WTC11 (cell line): ENCODE measurements at regions not wholly inside any gene's neighbourhood (a gene's known extent, or its start where the extent isn't known, plus 50 kb on each side); places are given as distances from the start of the nearest gene placed in this dataset.

Source experiments
- ATAC-seq: fragments of 200-7000 bp; cut with Tn5 transposase; 2 replicates; pipeline ENCODE4 v1.10.0; 2021; ENCODE audit warnings: mild to moderate bottlenecking, moderate library complexity
- CTCF ChIA-PET: fragments of 300-600 bp; sonication (Branson Sonifier 250); formaldehyde crosslinking; loops from one replicate; lab custom pipeline; 2021; ENCODE audit warnings: antibody characterized with exemption; lab: Charles Lee
- POLR2A ChIA-PET: fragments of 350-600 bp; sonication (Branson Sonifier 250); formaldehyde crosslinking; loops from one replicate; lab custom pipeline; 2021; ENCODE audit warnings: antibody characterized with exemption; lab: Charles Lee
- DNase-seq: peaks from one replicate; pipeline ENCODE4 v3.0.0; 2021; ENCODE audit warnings: low spot score
- H3K27ac Mint-ChIP-seq: 2 replicates; pipeline ENCODE4 v1.8.0; 2021; ENCODE audit warnings: mixed read lengths
- H3K27me3 Mint-ChIP-seq: 2 replicates; pipeline ENCODE4 v1.8.0; 2021; ENCODE audit warnings: low read depth, mild to moderate bottlenecking, moderate library complexity, mixed read lengths
- H3K36me3 Mint-ChIP-seq: 2 replicates; pipeline ENCODE4 v1.8.0; 2021; ENCODE audit warnings: mixed read lengths
- H3K4me1 Mint-ChIP-seq: 2 replicates; pipeline ENCODE4 v1.8.0; 2022; ENCODE audit warnings: mixed read lengths
- H3K4me3 Mint-ChIP-seq: 2 replicates; pipeline ENCODE4 v1.8.0; 2021; ENCODE audit warnings: mild to moderate bottlenecking, moderate library complexity, mixed read lengths
- H3K9me3 Mint-ChIP-seq: 2 replicates; pipeline ENCODE4 v1.8.0; 2021; ENCODE audit warnings: mixed read lengths
- ATF3 ChIP-seq: sonication (generic); formaldehyde crosslinking; conservative IDR thresholded peaks from 2 replicates; pipeline ENCODE4 v1.8.1; 2022; ENCODE audit warnings: mild to moderate bottlenecking, missing genetic modification reagents
- CREB1 ChIP-seq: sonication (generic); formaldehyde crosslinking; IDR thresholded peaks from 2 replicates; pipeline ENCODE4 v1.8.0; 2023; ENCODE audit warnings: mild to moderate bottlenecking, missing genetic modification reagents
- EMX1 ChIP-seq: fragments of 250-450 bp; sonication (Bioruptor Pico); IDR thresholded peaks from 2 replicates; pipeline ENCODE4 v1.8.0; 2021; ENCODE audit warnings: mild to moderate bottlenecking
- ERG ChIP-seq: fragments of 250-450 bp; sonication (Bioruptor Pico); IDR thresholded peaks from 2 replicates; pipeline ENCODE4 v1.8.0; 2021; ENCODE audit warnings: mild to moderate bottlenecking
- IRF1 ChIP-seq: sonication (generic); formaldehyde crosslinking; IDR thresholded peaks from 2 replicates; pipeline ENCODE4 v1.8.0; 2023; ENCODE audit warnings: missing genetic modification reagents
- IRF2 ChIP-seq: sonication (generic); formaldehyde crosslinking; IDR thresholded peaks from 2 replicates; pipeline ENCODE4 v1.8.0; 2022; ENCODE audit warnings: low read depth, missing genetic modification reagents, borderline replicate concordance
- JAZF1 ChIP-seq: fragments of 250-450 bp; sonication (Bioruptor Pico); IDR thresholded peaks from 2 replicates; pipeline ENCODE4 v1.9.0; 2021; ENCODE audit warnings: moderate library complexity, mild to moderate bottlenecking, inconsistent platforms
- MXD4 ChIP-seq: fragments of 250-450 bp; sonication (Bioruptor Pico); IDR thresholded peaks from 2 replicates; pipeline ENCODE4 v1.8.0; 2021; ENCODE audit warnings: mild to moderate bottlenecking, moderate library complexity, borderline replicate concordance
- NFYB ChIP-seq: sonication (generic); formaldehyde crosslinking; conservative IDR thresholded peaks from 2 replicates; pipeline ENCODE4 v1.8.0; 2022; ENCODE audit warnings: low read depth, missing genetic modification reagents
- PRDM15 ChIP-seq: sonication (generic); formaldehyde crosslinking; IDR thresholded peaks from 2 replicates; pipeline ENCODE4 v1.8.0; 2022; ENCODE audit warnings: missing genetic modification reagents
- SP1 ChIP-seq: sonication (generic); formaldehyde crosslinking; conservative IDR thresholded peaks from 2 replicates; pipeline ENCODE4 v1.8.1; 2022; ENCODE audit warnings: missing genetic modification reagents
- STAT6 ChIP-seq: sonication (generic); formaldehyde crosslinking; conservative IDR thresholded peaks from 2 replicates; pipeline ENCODE4 v1.8.1; 2023; ENCODE audit warnings: mild to moderate bottlenecking, low read depth, missing genetic modification reagents, moderate library complexity
- TEAD4 ChIP-seq: sonication (generic); formaldehyde crosslinking; IDR thresholded peaks from 2 replicates; pipeline ENCODE4 v1.8.0; 2022; ENCODE audit warnings: mild to moderate bottlenecking, missing genetic modification reagents
- ZBTB43 ChIP-seq: sonication (generic); formaldehyde crosslinking; IDR thresholded peaks from 2 replicates; pipeline ENCODE4 v1.8.1; 2023; ENCODE audit warnings: mild to moderate bottlenecking, missing genetic modification reagents
- ZNF138 ChIP-seq: sonication (generic); formaldehyde crosslinking; conservative IDR thresholded peaks from 2 replicates; pipeline ENCODE4 v1.8.1; 2022; ENCODE audit warnings: mild to moderate bottlenecking, moderate library complexity, missing genetic modification reagents
- ZNF263 ChIP-seq: sonication (generic); formaldehyde crosslinking; IDR thresholded peaks from 2 replicates; pipeline ENCODE4 v1.8.1; 2022; ENCODE audit warnings: low read depth, mild to moderate bottlenecking, moderate library complexity, missing genetic modification reagents
- ZNF317 ChIP-seq: sonication (generic); formaldehyde crosslinking; IDR thresholded peaks from 2 replicates; pipeline ENCODE4 v1.8.1; 2023; ENCODE audit warnings: low read depth, mild to moderate bottlenecking, moderate library complexity, missing genetic modification reagents, borderline replicate concordance
- ZNF416 ChIP-seq: fragments of 250-450 bp; sonication (Bioruptor Pico); IDR thresholded peaks from 2 replicates; pipeline ENCODE4 v1.9.0; 2021; ENCODE audit warnings: mild to moderate bottlenecking, inconsistent platforms
- ZNF425 ChIP-seq: fragments of 250-450 bp; sonication (Bioruptor Pico); conservative IDR thresholded peaks from 2 replicates; pipeline ENCODE4 v1.9.0; 2021; ENCODE audit warnings: mild to moderate bottlenecking
- ZNF671 ChIP-seq: fragments of 250-450 bp; sonication (Bioruptor Pico); IDR thresholded peaks from 2 replicates; pipeline ENCODE4 v1.8.0; 2021; ENCODE audit warnings: mild to moderate bottlenecking

GRCh38 chr18:29373000-29373399 is 1196.1 kb upstream of the CDH2 start:
- ATAC-seq (no peak), DNase-seq (no peak)
- CTCF ChIA-PET: no interaction called here
- Mint-ChIP-seq H3K9me3 (peaks cover 31% of the 10 kb centered on the region), H3K27me3 (no peaks in the 10 kb centered on the region), H3K4me1 (no peaks in the 10 kb centered on the region), H3K36me3 (peaks cover 20% of the 10 kb centered on the region), H3K4me3 (no peak overlapping the region), H3K27ac (no peak overlapping the region)
- TF ChIP-seq MXD4 (no peak), CREB1 (CRISPR knock-in tag) (no peak), ZNF317 (no peak), IRF1 (no peak), SP1 (CRISPR knock-in tag) (no peak), IRF2 (no peak), ZNF416 (CRISPR knock-in tag) (no peak), ZNF138 (CRISPR knock-in tag) (no peak), ZBTB43 (no peak), ATF3 (CRISPR knock-in tag) (no peak), TEAD4 (CRISPR knock-in tag) (no peak), ZNF263 (CRISPR knock-in tag) (no peak), STAT6 (CRISPR knock-in tag) (no peak), JAZF1 (CRISPR knock-in tag) (no peak), PRDM15 (CRISPR knock-in tag) (no peak), NFYB (CRISPR knock-in tag) (no peak), ZNF671 (CRISPR knock-in tag) (no peak), ZNF425 (CRISPR knock-in tag) (no peak), EMX1 (CRISPR knock-in tag) (no peak), ERG (CRISPR knock-in tag) (no peak)
- POLR2A ChIA-PET: no interaction called here
